ENCODE measurements at regions not wholly inside any gene's neighbourhood (a gene's known extent, or its start where the extent isn't known, plus 50 kb on each side); places are given as distances from the start of the nearest gene placed in this dataset.

GRCh38 chr10:43966571-43966965 lies 317.9 kb upstream of the ZNF32 start:
- Histone ChIP-seq H3K9ac (ENCODE audit: low read length) (no peak overlapping the region), H3K4me3 (ENCODE audit: low read length) (no peak overlapping the region)

GRCh38 chr10:43965918-43966570 lies 317.4 kb upstream of the ZNF32 start:
- no peaks in the 10 kb centered on the region for H3K4me1 ChIP-seq (ENCODE audit: control insufficient read depth, insufficient read depth, low read length)
- H3K4me3 ChIP-seq (ENCODE audit: low read length), result no peak overlapping the region
- no peaks in the 10 kb centered on the region for H3K27me3 ChIP-seq (ENCODE audit: control insufficient read depth, insufficient read depth, low read length)

More at GRCh38 chr10:43966571-43966965, 317.9 kb upstream of the ZNF32 start:
- Histone ChIP-seq H3K36me3 (ENCODE audit: control insufficient read depth, insufficient read depth, low read length) (no peaks in the 10 kb centered on the region), H3K4me1 (ENCODE audit: control insufficient read depth, insufficient read depth, low read length) (no peaks in the 10 kb centered on the region), H3K9me3 (ENCODE audit: control insufficient read depth, low read length) (no peaks in the 10 kb centered on the region), H3K27me3 (ENCODE audit: control insufficient read depth, insufficient read depth, low read length) (no peaks in the 10 kb centered on the region)

DNA sequence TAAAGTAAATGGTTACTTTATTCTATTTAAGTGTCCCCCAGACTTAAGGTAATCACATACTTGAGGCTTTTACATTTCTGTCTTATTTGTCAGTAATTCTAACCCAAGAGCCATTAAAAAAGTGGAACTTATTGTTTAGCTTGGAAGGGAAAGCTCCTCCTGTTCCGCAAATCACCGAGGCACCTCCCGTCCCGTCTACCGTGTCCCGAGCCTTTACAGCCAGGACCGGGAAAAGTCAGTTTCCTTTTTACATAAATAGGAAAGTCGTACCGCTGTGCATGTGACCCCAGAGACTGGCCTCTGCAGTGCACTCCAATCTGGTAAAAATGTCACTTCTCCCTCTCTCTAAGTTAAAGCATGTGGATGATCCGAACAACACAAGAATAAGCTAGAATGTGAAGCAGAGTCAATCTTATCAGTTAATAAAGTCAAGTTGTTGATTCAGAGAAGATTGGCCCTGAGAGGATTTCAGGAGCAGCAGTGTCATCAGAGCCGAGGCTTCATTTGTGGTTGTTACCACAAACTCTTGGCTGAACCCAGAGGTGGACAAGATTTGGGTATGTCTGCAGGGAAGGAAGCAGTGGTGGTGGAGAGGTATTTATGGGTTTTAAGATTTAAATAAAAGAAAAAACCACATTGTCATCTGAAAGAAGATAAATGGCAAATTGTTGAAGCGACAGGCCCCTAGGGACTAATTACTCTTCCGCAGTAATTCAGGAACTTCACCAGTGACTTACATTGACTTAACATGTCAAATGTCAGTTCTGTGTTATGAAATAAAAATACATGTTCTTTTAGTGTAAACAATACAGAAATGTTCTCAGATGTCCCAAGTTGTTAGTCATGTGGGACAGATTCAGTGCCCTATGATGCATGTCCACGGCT lies 316.6 kb upstream of the ZNF32 start:
- no peak overlapping the region for H3K4me3 ChIP-seq (ENCODE audit: low read length)
- no peak overlapping the region for H3K9ac ChIP-seq (ENCODE audit: low read length)
- H3K9me3 ChIP-seq (ENCODE audit: control insufficient read depth, low read length), result no peaks in the 10 kb centered on the region
- H3K4me1 ChIP-seq (ENCODE audit: control insufficient read depth, insufficient read depth, low read length), result no peaks in the 10 kb centered on the region
- H3K27me3 ChIP-seq (ENCODE audit: control insufficient read depth, insufficient read depth, low read length), result no peaks in the 10 kb centered on the region
- no peaks in the 10 kb centered on the region for H3K36me3 ChIP-seq (ENCODE audit: control insufficient read depth, insufficient read depth, low read length)

More at GRCh38 chr10:43965918-43966570, 317.4 kb upstream of the ZNF32 start:
- no peaks in the 10 kb centered on the region for H3K9me3 ChIP-seq (ENCODE audit: control insufficient read depth, low read length)
- H3K36me3 ChIP-seq (ENCODE audit: control insufficient read depth, insufficient read depth, low read length), result no peaks in the 10 kb centered on the region
- H3K9ac ChIP-seq (ENCODE audit: low read length), result no peak overlapping the region

DNA sequence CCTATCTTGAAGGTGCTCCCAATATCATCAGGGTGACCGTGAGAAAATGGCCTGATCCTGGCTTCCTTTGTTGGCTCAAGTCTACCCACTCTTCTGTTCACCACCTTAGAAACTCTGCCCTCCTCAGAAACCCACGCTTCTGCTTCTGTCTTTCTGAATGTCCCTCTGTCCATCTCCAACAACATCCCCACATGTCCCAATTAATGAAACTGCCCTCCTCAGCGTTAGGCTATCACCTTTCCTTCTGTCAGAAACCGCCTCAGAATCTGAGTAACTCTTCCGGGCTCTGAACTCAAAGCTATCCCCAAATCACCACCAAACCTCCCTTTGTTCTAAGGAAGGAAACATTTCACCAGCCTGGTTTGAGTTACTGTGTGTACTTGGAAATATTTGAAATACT lies 315.8 kb upstream of the ZNF32 start:
- Histone ChIP-seq H3K4me3 (ENCODE audit: low read length) (no peak overlapping the region), H3K27me3 (ENCODE audit: control insufficient read depth, insufficient read depth, low read length) (no peaks in the 10 kb centered on the region), H3K9me3 (ENCODE audit: control insufficient read depth, low read length) (no peaks in the 10 kb centered on the region), H3K4me1 (ENCODE audit: control insufficient read depth, insufficient read depth, low read length) (no peaks in the 10 kb centered on the region), H3K9ac (ENCODE audit: low read length) (no peak overlapping the region), H3K36me3 (ENCODE audit: control insufficient read depth, insufficient read depth, low read length) (no peaks in the 10 kb centered on the region)

- no peaks in the 10 kb centered on the region for H3K9me3 ChIP-seq (ENCODE audit: control insufficient read depth, low read length)
- no peaks in the 10 kb centered on the region for H3K4me1 ChIP-seq (ENCODE audit: control insufficient read depth, insufficient read depth, low read length)
- H3K4me3 ChIP-seq (ENCODE audit: low read length), result no peak overlapping the region
- H3K9ac ChIP-seq (ENCODE audit: low read length), result no peak overlapping the region
- H3K27me3 ChIP-seq (ENCODE audit: control insufficient read depth, insufficient read depth, low read length), result no peaks in the 10 kb centered on the region
- no peaks in the 10 kb centered on the region for H3K36me3 ChIP-seq (ENCODE audit: control insufficient read depth, insufficient read depth, low read length)
Measured at GRCh38 chr10:43963793-43964425, 315.2 kb upstream of the ZNF32 start.

DNA sequence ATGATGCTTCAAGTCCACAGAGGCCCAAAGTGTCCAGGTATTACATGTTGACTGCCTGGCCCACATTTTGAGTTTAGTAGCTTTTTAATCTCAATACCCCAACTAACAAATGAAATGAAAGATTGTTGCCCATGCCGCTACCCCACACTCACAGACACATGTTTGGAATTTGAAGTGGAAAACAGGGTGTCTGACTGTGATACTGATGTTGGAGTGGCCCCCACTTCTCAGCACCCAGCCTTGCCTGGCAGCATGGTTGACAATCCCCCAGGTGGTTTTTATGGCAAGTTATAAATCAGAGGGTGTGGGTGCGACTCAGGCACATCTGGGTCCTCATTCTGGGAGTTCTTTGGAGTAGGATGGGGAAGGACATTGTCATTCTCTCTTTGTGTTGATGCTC lies 314.7 kb upstream of the ZNF32 start:
- Histone ChIP-seq H3K4me1 (ENCODE audit: control insufficient read depth, insufficient read depth, low read length) (peaks cover under 1% of the 10 kb centered on the region), H3K9me3 (ENCODE audit: control insufficient read depth, low read length) (no peaks in the 10 kb centered on the region), H3K4me3 (ENCODE audit: low read length) (no peak overlapping the region), H3K27me3 (ENCODE audit: control insufficient read depth, insufficient read depth, low read length) (no peaks in the 10 kb centered on the region), H3K36me3 (ENCODE audit: control insufficient read depth, insufficient read depth, low read length) (no peaks in the 10 kb centered on the region), H3K9ac (ENCODE audit: low read length) (no peak overlapping the region)

GRCh38 chr10:43962346-43963191 lies 313.9 kb upstream of the ZNF32 start:
- Histone ChIP-seq H3K4me3 (ENCODE audit: low read length) (no peak overlapping the region), H3K27me3 (ENCODE audit: control insufficient read depth, insufficient read depth, low read length) (no peaks in the 10 kb centered on the region), H3K4me1 (ENCODE audit: control insufficient read depth, insufficient read depth, low read length) (peaks cover 5% of the 10 kb centered on the region), H3K36me3 (ENCODE audit: control insufficient read depth, insufficient read depth, low read length) (no peaks in the 10 kb centered on the region), H3K9me3 (ENCODE audit: control insufficient read depth, low read length) (no peaks in the 10 kb centered on the region), H3K9ac (ENCODE audit: low read length) (no peak overlapping the region)

DNA sequence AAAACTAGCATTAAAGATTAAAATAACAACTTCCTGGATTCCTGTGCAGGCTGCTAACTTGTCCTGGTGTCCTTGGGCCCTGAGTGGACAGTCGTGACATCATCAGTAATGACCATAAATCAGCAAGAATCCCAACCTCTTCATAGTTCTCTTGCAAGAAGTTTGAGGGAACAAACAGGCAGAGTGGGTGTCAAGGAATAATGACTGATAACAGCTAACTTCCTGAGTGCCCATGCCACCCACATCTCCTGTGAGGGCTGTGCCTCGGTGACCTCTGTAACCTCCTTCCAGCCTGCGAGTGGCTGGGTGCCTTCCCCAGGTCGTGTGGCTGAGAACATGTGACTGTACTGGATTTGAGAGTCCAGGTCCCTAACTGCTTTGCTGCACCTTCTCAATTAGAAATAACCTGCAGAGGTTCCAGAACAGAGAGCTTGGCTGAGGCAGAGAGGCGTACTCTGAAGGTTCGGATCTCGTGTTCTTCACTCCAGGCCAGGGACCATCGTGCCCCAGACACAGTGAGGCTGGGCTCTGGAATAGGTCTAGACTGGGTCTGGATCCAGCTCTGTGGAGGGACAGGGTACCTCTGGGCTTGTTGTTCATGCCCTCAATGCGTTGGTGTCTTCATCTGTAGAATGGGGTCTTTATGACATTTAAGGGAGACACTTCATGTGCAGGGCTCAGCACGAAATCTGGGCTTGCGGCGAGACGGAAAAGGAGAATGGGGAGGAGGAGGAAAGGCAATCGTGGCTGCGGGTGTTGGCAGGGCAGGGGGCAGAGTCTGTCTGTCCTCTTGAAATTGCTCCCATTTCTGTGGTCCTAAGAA lies 313.1 kb upstream of the ZNF32 start:
- Histone ChIP-seq H3K36me3 (ENCODE audit: control insufficient read depth, insufficient read depth, low read length) (no peaks in the 10 kb centered on the region), H3K9me3 (ENCODE audit: control insufficient read depth, low read length) (no peaks in the 10 kb centered on the region), H3K9ac (ENCODE audit: low read length) (no peak overlapping the region), H3K27me3 (ENCODE audit: control insufficient read depth, insufficient read depth, low read length) (no peaks in the 10 kb centered on the region), H3K4me3 (ENCODE audit: low read length) (no peak overlapping the region), H3K4me1 (ENCODE audit: control insufficient read depth, insufficient read depth, low read length) (peaks cover 5% of the 10 kb centered on the region)

DNA sequence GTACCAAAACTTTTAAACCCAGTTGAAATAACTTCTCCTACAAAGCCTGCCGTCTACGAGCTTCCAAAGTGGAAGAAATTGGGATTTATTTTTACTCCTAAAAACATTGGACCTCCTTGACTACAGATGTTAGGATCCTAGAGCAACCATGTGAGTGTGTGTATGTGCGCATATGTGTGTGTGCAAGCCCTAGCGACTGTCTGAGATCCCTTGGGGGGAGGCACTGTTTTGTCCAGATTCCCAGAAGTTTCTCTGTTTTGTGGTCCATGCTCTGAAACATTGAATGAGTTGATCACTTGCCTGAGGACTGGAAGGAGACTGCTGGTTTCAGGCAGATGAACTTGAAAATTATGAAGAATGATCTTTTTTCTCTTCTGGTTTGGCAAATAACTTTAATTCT lies 312.3 kb upstream of the ZNF32 start:
- Histone ChIP-seq H3K9me3 (ENCODE audit: control insufficient read depth, low read length) (no peaks in the 10 kb centered on the region), H3K4me3 (ENCODE audit: low read length) (no peak overlapping the region), H3K36me3 (ENCODE audit: control insufficient read depth, insufficient read depth, low read length) (no peaks in the 10 kb centered on the region), H3K9ac (ENCODE audit: low read length) (no peak overlapping the region), H3K4me1 (ENCODE audit: control insufficient read depth, insufficient read depth, low read length) (peaks cover 5% of the 10 kb centered on the region), H3K27me3 (ENCODE audit: control insufficient read depth, insufficient read depth, low read length) (no peaks in the 10 kb centered on the region)

DNA sequence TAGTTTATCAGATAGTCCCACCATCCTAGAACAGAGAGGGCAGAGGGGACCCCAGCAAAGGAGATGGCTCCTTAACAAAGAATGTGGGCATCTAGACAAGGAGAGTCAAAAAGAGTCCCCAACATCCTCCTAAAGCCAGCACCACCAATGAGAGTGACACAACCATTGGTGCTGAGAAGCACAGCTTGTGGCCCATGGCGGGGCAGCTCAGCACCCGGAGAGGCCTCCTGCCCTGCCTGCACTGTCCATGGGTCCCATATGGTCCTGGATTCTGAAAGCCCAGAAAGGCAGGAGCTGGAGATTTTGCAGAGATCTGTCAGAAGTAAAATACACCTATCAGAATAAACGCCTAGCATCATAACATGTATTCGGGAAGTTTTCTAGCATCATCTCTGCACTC lies 311.8 kb upstream of the ZNF32 start:
- Histone ChIP-seq H3K4me3 (ENCODE audit: low read length) (no peak overlapping the region), H3K4me1 (ENCODE audit: control insufficient read depth, insufficient read depth, low read length) (peaks cover 5% of the 10 kb centered on the region), H3K27me3 (ENCODE audit: control insufficient read depth, insufficient read depth, low read length) (no peaks in the 10 kb centered on the region), H3K9ac (ENCODE audit: low read length) (no peak overlapping the region), H3K9me3 (ENCODE audit: control insufficient read depth, low read length) (no peaks in the 10 kb centered on the region), H3K36me3 (ENCODE audit: control insufficient read depth, insufficient read depth, low read length) (no peaks in the 10 kb centered on the region)

GRCh38 chr10:43960135-43960415 lies 311.4 kb upstream of the ZNF32 start:
- Histone ChIP-seq H3K9me3 (ENCODE audit: control insufficient read depth, low read length) (no peaks in the 10 kb centered on the region), H3K36me3 (ENCODE audit: control insufficient read depth, insufficient read depth, low read length) (no peaks in the 10 kb centered on the region), H3K4me3 (ENCODE audit: low read length) (no peak overlapping the region), H3K4me1 (ENCODE audit: control insufficient read depth, insufficient read depth, low read length) (peaks cover 5% of the 10 kb centered on the region), H3K27me3 (ENCODE audit: control insufficient read depth, insufficient read depth, low read length) (no peaks in the 10 kb centered on the region), H3K9ac (ENCODE audit: low read length) (no peak overlapping the region)

Data from mucosa of stomach (tissue), 1 donor.